ENCODE measurements at regions not wholly inside any gene's neighbourhood (a gene's known extent, or its start where the extent isn't known, plus 50 kb on each side); places are given as distances from the start of the nearest gene placed in this dataset.
"Not testable (repeated sequence)": the region's sequence is repeated elsewhere in the genome, so short reads cannot be mapped to it uniquely, and the experiment has no call there.

GRCh38 chr2:173673640-173674039 lies 291.5 kb downstream of the SP3 start:
- peak; percentile 81 to 91 for DNase-seq

GRCh38 chr2:173676647-173677046 lies 288.5 kb downstream of the SP3 start:
- DNase-seq, result no peak

GRCh38 chr2:173678186-173678585 lies 287.0 kb downstream of the SP3 start:
- no peak for DNase-seq

- DNase-seq, result no peak
Observed at GRCh38 chr2:173680574-173680973, 284.6 kb downstream of the SP3 start.

- no peak for DNase-seq
Observed at GRCh38 chr2:173681881-173682650, 283.1 kb downstream of the SP3 start.

GRCh38 chr2:173684896-173685459 lies 280.2 kb downstream of the SP3 start:
- peak; percentile 90 to 95 for DNase-seq

GRCh38 chr2:173690349-173690748 lies 274.8 kb downstream of the SP3 start:
- DNase-seq, result no peak

GRCh38 chr2:173692068-173692467 lies 273.1 kb downstream of the SP3 start:
- DNase-seq, result no peak

GRCh38 chr2:173693044-173693589 lies 272.1 kb downstream of the SP3 start:
- peak in 1 of 2 experiments; percentile 25 for DNase-seq

GRCh38 chr2:173696274-173696673 lies 268.9 kb downstream of the SP3 start:
- DNase-seq, result no peak

GRCh38 chr2:173697929-173698328 lies 267.2 kb downstream of the SP3 start:
- no peak for DNase-seq

- DNase-seq, result peak in 1 of 2 experiments; percentile 18
Observed at GRCh38 chr2:173705656-173706055, 259.5 kb downstream of the SP3 start.

- no peak for DNase-seq
Observed at GRCh38 chr2:173706936-173707335, 258.2 kb downstream of the SP3 start.

GRCh38 chr2:173708806-173709205 lies 256.4 kb downstream of the SP3 start:
- DNase-seq, result peak in 1 of 2 experiments; percentile 49

GRCh38 chr2:173711816-173712215 lies 253.4 kb downstream of the SP3 start:
- no peak for DNase-seq

- DNase-seq, result peak; percentile 37 to 73
Observed at GRCh38 chr2:173713904-173714555, 251.1 kb downstream of the SP3 start.

GRCh38 chr2:173715441-173715840 lies 249.7 kb downstream of the SP3 start:
- peak; percentile 84 to 96 for DNase-seq

- no peak for DNase-seq
Observed at GRCh38 chr2:173716458-173717052, 248.6 kb downstream of the SP3 start.

- DNase-seq, result no peak
Observed at GRCh38 chr2:173719471-173719870, 245.7 kb downstream of the SP3 start.

- no peak for DNase-seq
Observed at GRCh38 chr2:173720306-173720705, 244.9 kb downstream of the SP3 start.

- DNase-seq, result no peak
Observed at GRCh38 chr2:173734797-173735196, 230.4 kb downstream of the SP3 start.

GRCh38 chr2:173737954-173738575 lies 227.1 kb downstream of the SP3 start:
- not testable (repeated sequence) for DNase-seq

GRCh38 chr2:173739006-173739405 lies 226.2 kb downstream of the SP3 start:
- no peak for DNase-seq
